ENCODE measurements at regions not wholly inside any gene's neighbourhood (a gene's known extent, or its start where the extent isn't known, plus 50 kb on each side); places are given as distances from the start of the nearest gene placed in this dataset.

- H3K36me3 ChIP-seq, result no peaks in the 10 kb centered on the region
- H3K27ac ChIP-seq, result no peak overlapping the region
- no peaks in the 10 kb centered on the region for H3K4me1 ChIP-seq (replicated peaks)
- intact Hi-C loops (cut with DNase I), result no loop called here
- no peak for DNase-seq (ENCODE audit: low spot score)
- H3K27me3 ChIP-seq (replicated peaks; ENCODE audit: insufficient read depth), result no peaks in the 10 kb centered on the region
- no peaks in the 10 kb centered on the region for H3K9me3 ChIP-seq
- WGBS, result 78% methylated on average over 3 of the region's 3 CpGs
- no peak overlapping the region for H3K4me3 ChIP-seq
- no peak for TF ChIP-seq POLR2AphosphoS5 (IDR thresholded peaks at IDR 0.05)
- no peak for TF ChIP-seq CTCF (IDR thresholded peaks at IDR 0.05)
- TF ChIP-seq POLR2A (IDR thresholded peaks at IDR 0.05), result no peak
Measured at GRCh38 chr12:75954041-75954440, 77.5 kb downstream of the PHLDA1 start.

- DNase-seq (ENCODE audit: low spot score), result no peak
- Histone ChIP-seq H3K4me3 (no peak overlapping the region), H3K27me3 (replicated peaks; ENCODE audit: insufficient read depth) (no peaks in the 10 kb centered on the region), H3K4me1 (replicated peaks) (no peaks in the 10 kb centered on the region), H3K36me3 (no peaks in the 10 kb centered on the region), H3K27ac (no peak overlapping the region), H3K9me3 (no peaks in the 10 kb centered on the region)
- intact Hi-C loops (cut with DNase I), result no loop called here
- no peak for TF ChIP-seq CTCF (IDR thresholded peaks at IDR 0.05)
- TF ChIP-seq POLR2AphosphoS5 (IDR thresholded peaks at IDR 0.05), result no peak
- TF ChIP-seq POLR2A (IDR thresholded peaks at IDR 0.05), result no peak
- 50% methylated on average over 5 of the region's 5 CpGs for WGBS
Measured at GRCh38 chr12:75953312-75953906, 78.2 kb downstream of the PHLDA1 start.

- no peak overlapping the region for H3K4me3 ChIP-seq
- no peaks in the 10 kb centered on the region for H3K9me3 ChIP-seq
- intact Hi-C loops (cut with DNase I), result no loop called here
- TF ChIP-seq POLR2A (IDR thresholded peaks at IDR 0.05) (no peak), CTCF (IDR thresholded peaks at IDR 0.05) (no peak), POLR2AphosphoS5 (IDR thresholded peaks at IDR 0.05) (no peak)
- no peaks in the 10 kb centered on the region for H3K4me1 ChIP-seq (replicated peaks)
- H3K27me3 ChIP-seq (replicated peaks; ENCODE audit: insufficient read depth), result no peaks in the 10 kb centered on the region
- WGBS, result 73% methylated on average over 4 of the region's 4 CpGs
- H3K27ac ChIP-seq, result no peak overlapping the region
- no peak for DNase-seq (ENCODE audit: low spot score)
- H3K36me3 ChIP-seq, result no peaks in the 10 kb centered on the region
Measured at GRCh38 chr12:75951399-75952278, 79.9 kb downstream of the PHLDA1 start.

DNA sequence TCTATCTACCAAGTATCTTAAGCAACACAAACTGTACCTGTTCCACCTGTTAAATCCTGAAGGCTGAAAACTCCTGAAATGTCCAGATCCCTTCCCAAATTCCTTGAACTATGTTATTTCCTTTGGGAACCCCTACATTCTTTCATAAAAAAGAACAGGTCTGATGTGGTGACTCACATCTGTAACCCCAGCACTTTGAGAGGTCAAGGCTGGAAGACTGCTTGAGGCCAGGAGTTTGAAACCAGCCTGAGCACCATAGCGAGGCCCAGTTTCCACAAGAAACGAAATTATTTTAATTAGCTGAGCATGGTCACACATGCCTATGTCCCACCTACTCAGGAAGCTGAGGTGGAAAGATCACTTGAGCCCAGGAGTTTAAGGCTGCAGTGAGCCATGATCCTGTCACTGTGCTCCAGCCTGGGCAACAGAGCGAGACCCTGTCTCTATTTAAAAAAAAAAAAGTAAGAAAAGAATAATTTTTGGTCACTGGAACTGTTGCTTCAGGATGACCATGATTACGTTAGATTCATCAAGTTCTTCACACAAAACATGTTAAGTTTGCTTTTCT is 84.3 kb downstream of the PHLDA1 start:
- TF ChIP-seq CTCF (IDR thresholded peaks at IDR 0.05) (no peak), POLR2AphosphoS5 (IDR thresholded peaks at IDR 0.05) (no peak), POLR2A (IDR thresholded peaks at IDR 0.05) (no peak)
- intact Hi-C loops (cut with DNase I), result no loop called here
- no peak for DNase-seq (ENCODE audit: low spot score)
- 92% methylated on average over 4 of the region's 4 CpGs for WGBS
- Histone ChIP-seq H3K4me3 (no peak overlapping the region), H3K27ac (no peak overlapping the region), H3K4me1 (replicated peaks) (no peaks in the 10 kb centered on the region), H3K9me3 (no peaks in the 10 kb centered on the region), H3K36me3 (no peaks in the 10 kb centered on the region), H3K27me3 (replicated peaks; ENCODE audit: insufficient read depth) (no peaks in the 10 kb centered on the region)

Measured in prostate gland (tissue), 2 donors.